MM.1S (cell line): ENCODE measurements at regions not wholly inside any gene's neighbourhood (a gene's known extent, or its start where the extent isn't known, plus 50 kb on each side); places are given as distances from the start of the nearest gene placed in this dataset.

Experiments used
- DNase-seq: peaks from one replicate; pipeline ENCODE4 v3.0.0-alpha.2; 2015
- H2AFZ ChIP-seq: fragments of 300-600 bp; sonication (generic); 2 replicates; pipeline ENCODE4 v1.6.0; 2016; ENCODE audit warnings: antibody characterized with exemption, low read length
- H3F3A ChIP-seq: fragments of 300-600 bp; sonication (generic); 2 replicates; pipeline ENCODE4 v1.6.1; 2016; ENCODE audit warnings: mild to moderate bottlenecking, antibody characterized with exemption, low read length, moderate library complexity, mixed read lengths; ENCODE audit not compliant: insufficient read depth
- H3K27ac ChIP-seq: fragments of 300-600 bp; sonication (generic); 2 replicates; pipeline ENCODE4 v1.5.1; 2016; ENCODE audit warnings: mild to moderate bottlenecking, low read length
- H3K27me3 ChIP-seq: fragments of 300-600 bp; sonication (generic); replicated peaks from 2 replicates; pipeline ENCODE4 v1.6.0; 2016; ENCODE audit warnings: low read length; ENCODE audit not compliant: insufficient read depth
- H3K36me3 ChIP-seq: fragments of 300-600 bp; sonication (generic); replicated peaks from 2 replicates; pipeline ENCODE4 v1.6.1; 2016; ENCODE audit warnings: mild to moderate bottlenecking, low read length, mixed read lengths; ENCODE audit not compliant: insufficient read depth
- H3K4me1 ChIP-seq: fragments of 300-600 bp; sonication (generic); 2 replicates; pipeline ENCODE4 v1.6.1; 2016; ENCODE audit warnings: low read length, mixed read lengths
- H3K4me2 ChIP-seq: fragments of 300-600 bp; sonication (generic); 2 replicates; pipeline ENCODE4 v1.6.0; 2016; ENCODE audit warnings: low read depth, low read length
- H3K4me3 ChIP-seq: fragments of 300-600 bp; sonication (generic); 2 replicates; pipeline ENCODE4 v1.5.1; 2016; ENCODE audit warnings: low read length, mixed read lengths
- H3K79me2 ChIP-seq: fragments of 300-600 bp; sonication (generic); 2 replicates; pipeline ENCODE4 v1.6.1; 2016; ENCODE audit warnings: mixed run types, low read length, mixed read lengths
- H3K9ac ChIP-seq: fragments of 300-600 bp; sonication (generic); 2 replicates; pipeline ENCODE4 v1.6.1; 2016; ENCODE audit warnings: low read length, mixed read lengths
- H3K9me2 ChIP-seq: fragments of 300-600 bp; sonication (generic); replicated peaks from 2 replicates; pipeline ENCODE4 v1.6.1; 2016; ENCODE audit warnings: mild to moderate bottlenecking, low read length, mixed read lengths; ENCODE audit not compliant: insufficient read depth
- H3K9me3 ChIP-seq: fragments of 300-600 bp; sonication (generic); replicated peaks from 2 replicates; pipeline ENCODE4 v1.6.1; 2016; ENCODE audit warnings: mild to moderate bottlenecking, low read length, mixed read lengths; ENCODE audit not compliant: insufficient read depth
- H4K20me1 ChIP-seq: fragments of 300-600 bp; sonication (generic); 2 replicates; pipeline ENCODE4 v1.6.1; 2016; ENCODE audit warnings: mild to moderate bottlenecking, low read length, moderate library complexity, mixed read lengths; ENCODE audit not compliant: insufficient read depth
- EZH2 ChIP-seq: fragments of 300-600 bp; sonication (generic); optimal IDR thresholded peaks from 2 replicates; pipeline ENCODE3; 2017; ENCODE audit warnings: low read depth, mild to moderate bottlenecking, antibody characterized with exemption, low read length, mixed read lengths
- EZH2phosphoT487 ChIP-seq: fragments of 300-600 bp; sonication (generic); IDR thresholded peaks from 2 replicates; pipeline ENCODE4 v1.6.1; 2018; ENCODE audit warnings: antibody characterized with exemption, low read length
- TF ChIP-seq, protein P1 (sequence below): fragments of 300-600 bp; sonication (generic); IDR thresholded peaks from 2 replicates; pipeline ENCODE4 v1.5.1; 2016; ENCODE audit warnings: antibody characterized with exemption, low read length, mixed read lengths

DNA sequence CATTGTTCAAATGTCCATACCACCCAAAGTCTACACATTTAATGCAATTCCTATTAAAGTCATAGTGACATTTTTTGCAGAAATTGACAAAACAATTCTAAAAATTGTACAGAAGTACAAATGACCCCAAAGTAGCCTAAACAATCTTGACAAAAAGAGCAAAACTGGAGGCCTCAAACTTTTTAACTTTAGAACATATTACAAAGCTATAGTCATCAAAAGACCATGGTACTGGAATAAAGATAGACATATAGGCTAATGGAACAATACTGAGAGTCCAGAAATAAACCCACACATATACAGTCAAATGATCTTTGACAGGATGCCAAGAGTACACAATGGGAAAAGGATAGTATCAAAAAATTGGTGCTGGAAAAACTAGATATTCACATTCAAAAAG, 213.2 kb upstream of the SAMSN1 start:
- no peak for DNase-seq
- Histone ChIP-seq H2AFZ (no peak overlapping the region), H3K9me3 (no peaks in the 10 kb centered on the region), H3K9ac (no peak overlapping the region), H3K27ac (no peak overlapping the region), H4K20me1 (no peaks in the 10 kb centered on the region), H3K9me2 (no peaks in the 10 kb centered on the region), H3K27me3 (no peaks in the 10 kb centered on the region), H3K4me3 (no peak overlapping the region), H3F3A (peaks cover 37% of the 10 kb centered on the region), H3K79me2 (peaks cover 29% of the 10 kb centered on the region), H3K4me1 (peaks cover 11% of the 10 kb centered on the region), H3K36me3 (no peaks in the 10 kb centered on the region), H3K4me2 (no peak overlapping the region)
- TF ChIP-seq EZH2 (no peak), EZH2phosphoT487 (no peak)
- TF ChIP-seq, protein P1, sequence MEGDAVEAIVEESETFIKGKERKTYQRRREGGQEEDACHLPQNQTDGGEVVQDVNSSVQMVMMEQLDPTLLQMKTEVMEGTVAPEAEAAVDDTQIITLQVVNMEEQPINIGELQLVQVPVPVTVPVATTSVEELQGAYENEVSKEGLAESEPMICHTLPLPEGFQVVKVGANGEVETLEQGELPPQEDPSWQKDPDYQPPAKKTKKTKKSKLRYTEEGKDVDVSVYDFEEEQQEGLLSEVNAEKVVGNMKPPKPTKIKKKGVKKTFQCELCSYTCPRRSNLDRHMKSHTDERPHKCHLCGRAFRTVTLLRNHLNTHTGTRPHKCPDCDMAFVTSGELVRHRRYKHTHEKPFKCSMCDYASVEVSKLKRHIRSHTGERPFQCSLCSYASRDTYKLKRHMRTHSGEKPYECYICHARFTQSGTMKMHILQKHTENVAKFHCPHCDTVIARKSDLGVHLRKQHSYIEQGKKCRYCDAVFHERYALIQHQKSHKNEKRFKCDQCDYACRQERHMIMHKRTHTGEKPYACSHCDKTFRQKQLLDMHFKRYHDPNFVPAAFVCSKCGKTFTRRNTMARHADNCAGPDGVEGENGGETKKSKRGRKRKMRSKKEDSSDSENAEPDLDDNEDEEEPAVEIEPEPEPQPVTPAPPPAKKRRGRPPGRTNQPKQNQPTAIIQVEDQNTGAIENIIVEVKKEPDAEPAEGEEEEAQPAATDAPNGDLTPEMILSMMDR, result no peak

DNA sequence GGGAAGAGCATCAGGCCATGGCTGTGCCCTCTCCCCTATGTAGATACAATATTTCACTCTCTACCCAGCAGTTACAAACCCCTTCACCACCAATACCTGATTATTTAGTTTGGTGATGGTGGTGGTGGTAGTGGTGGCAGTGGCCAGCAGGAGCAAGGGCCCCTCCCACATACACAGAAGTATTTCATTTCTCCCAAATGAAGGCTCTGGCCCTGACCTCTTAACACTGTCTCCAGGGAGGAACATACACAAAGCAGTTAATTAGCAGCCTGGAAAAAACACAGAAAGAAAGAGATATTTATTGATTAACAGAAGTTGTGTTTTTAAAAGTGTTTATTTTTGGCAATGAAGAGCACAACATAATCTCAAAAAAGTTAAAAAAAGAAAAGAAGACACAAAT, 212.7 kb upstream of the SAMSN1 start:
- Histone ChIP-seq H2AFZ (no peak overlapping the region), H3K9me3 (no peaks in the 10 kb centered on the region), H4K20me1 (no peaks in the 10 kb centered on the region), H3K9ac (no peak overlapping the region), H3K4me1 (peaks cover 10% of the 10 kb centered on the region), H3K4me2 (no peak overlapping the region), H3K79me2 (peaks cover 29% of the 10 kb centered on the region), H3K36me3 (no peaks in the 10 kb centered on the region), H3K27me3 (no peaks in the 10 kb centered on the region), H3K4me3 (no peak overlapping the region), H3F3A (peaks cover 33% of the 10 kb centered on the region), H3K9me2 (no peaks in the 10 kb centered on the region), H3K27ac (no peak overlapping the region)
- TF ChIP-seq EZH2 (no peak), EZH2phosphoT487 (no peak)
- TF ChIP-seq, protein P1, result no peak
- DNase-seq, result no peak

DNA sequence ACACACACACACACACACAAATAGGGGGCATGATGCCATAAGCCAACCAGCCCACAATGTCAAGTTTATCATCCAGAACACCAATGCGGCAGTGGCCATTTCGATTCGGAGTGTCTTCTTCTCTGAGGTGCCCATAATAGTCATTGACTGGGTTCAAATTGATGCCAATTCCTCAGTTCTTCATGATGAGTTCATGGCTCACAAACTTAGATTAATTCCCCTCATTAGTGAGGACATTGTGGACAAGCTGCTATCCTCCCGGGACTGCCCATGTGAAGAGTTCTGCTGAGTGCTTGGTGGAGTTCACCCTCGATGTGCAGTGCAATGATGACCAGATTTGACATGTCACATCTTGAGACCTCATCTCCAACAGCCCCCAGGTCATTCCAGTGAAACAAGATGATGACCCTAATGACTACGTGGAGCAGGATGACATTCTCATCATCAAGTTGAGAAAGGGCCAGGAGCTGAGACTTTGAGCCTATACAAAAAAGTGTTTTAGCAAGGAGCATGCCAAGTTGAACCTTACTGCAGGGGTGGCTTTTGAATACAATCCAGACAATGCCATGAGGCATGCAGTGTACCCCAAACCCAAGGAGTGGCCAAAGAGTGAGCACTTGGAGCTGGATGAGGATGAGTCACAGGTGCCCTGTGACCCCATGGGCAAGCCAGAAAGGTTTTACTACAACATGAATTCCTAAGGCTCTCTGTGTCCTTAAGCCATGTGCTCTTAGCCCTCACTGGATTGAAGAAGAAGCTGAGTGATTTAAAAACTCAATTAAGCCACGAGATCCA, 211.6 kb upstream of the SAMSN1 start:
- Histone ChIP-seq H3K27ac (no peak overlapping the region), H3K4me1 (peaks cover 12% of the 10 kb centered on the region), H3K36me3 (no peaks in the 10 kb centered on the region), H3F3A (peaks cover 22% of the 10 kb centered on the region), H3K4me2 (no peak overlapping the region), H3K9me3 (no peaks in the 10 kb centered on the region), H3K9me2 (no peaks in the 10 kb centered on the region), H3K27me3 (no peaks in the 10 kb centered on the region), H4K20me1 (no peaks in the 10 kb centered on the region), H3K79me2 (peaks cover 29% of the 10 kb centered on the region), H3K9ac (no peak overlapping the region), H2AFZ (no peak overlapping the region), H3K4me3 (no peak overlapping the region)
- TF ChIP-seq EZH2, result no peak
- no peak for TF ChIP-seq EZH2phosphoT487
- TF ChIP-seq, protein P1, result no peak
- DNase-seq, result no peak
